GM10266 (cell line): ENCODE measurements at regions not wholly inside any gene's neighbourhood (a gene's known extent, or its start where the extent isn't known, plus 50 kb on each side); places are given as distances from the start of the nearest gene placed in this dataset.

ENCODE experiments used
- DNase-seq: peaks from one replicate; pipeline ENCODE4 v3.0.0; 2012; ENCODE audit errors: extremely low spot score
- CTCF ChIP-seq: IDR thresholded peaks from 2 replicates; pipeline ENCODE4 v1.5.1; 2012; ENCODE audit warnings: mild to moderate bottlenecking, low read depth; ENCODE audit not compliant: control insufficient read depth, insufficient read depth; ENCODE audit errors: missing control alignments

GRCh38 chr11:122306831-122307391, 190.9 kb upstream of the BLID start:
- DNase-seq, result no peak
- TF ChIP-seq CTCF, result no peak

- TF ChIP-seq CTCF, result no peak
- no peak for DNase-seq
Observed at GRCh38 chr11:122305426-122306320, 189.7 kb upstream of the BLID start.

- TF ChIP-seq CTCF, result no peak
- DNase-seq, result no peak
Observed at GRCh38 chr11:122304973-122305372, 189.0 kb upstream of the BLID start.

- TF ChIP-seq CTCF, result no peak
- no peak for DNase-seq
Observed at GRCh38 chr11:122304306-122304705, 188.3 kb upstream of the BLID start.

GRCh38 chr11:122294041-122294440, 178.0 kb upstream of the BLID start:
- no peak for TF ChIP-seq CTCF
- DNase-seq, result no peak

- DNase-seq, result no peak
- TF ChIP-seq CTCF, result no peak
Observed at GRCh38 chr11:122293296-122294023, 177.4 kb upstream of the BLID start.
